22Rv1 (cell line): ENCODE measurements at regions not wholly inside any gene's neighbourhood (a gene's known extent, or its start where the extent isn't known, plus 50 kb on each side); places are given as distances from the start of the nearest gene placed in this dataset.

Source experiments
- H3K27ac ChIP-seq: fragments of 450-650 bp; 2 replicates; pipeline ENCODE4 v1.5.1; 2017
- CTCF ChIP-seq: fragments of 450-650 bp; IDR thresholded peaks from 2 replicates; pipeline ENCODE4 v1.5.1; 2017; ENCODE audit warnings: mild to moderate bottlenecking
- ZFX ChIP-seq: fragments of 450-650 bp; IDR thresholded peaks from 2 replicates; pipeline ENCODE4 v1.6.1; 2017; ENCODE audit warnings: antibody characterized with exemption, borderline replicate concordance

- TF ChIP-seq ZFX (no peak), CTCF (no peak)
- no peak overlapping the region for H3K27ac ChIP-seq
Measured at GRCh38 chr1:239891621-239892358, 199.9 kb upstream of the FMN2 start.

- TF ChIP-seq ZFX: no peak
- no peak for TF ChIP-seq CTCF
Measured at GRCh38 chr1:239892602-239893001, 199.1 kb upstream of the FMN2 start.

GRCh38 chr1:239893127-239893731 lies 198.5 kb upstream of the FMN2 start:
- 0 out of 2 replicates have a peak overlapping the region, but pooled peaks have one; percentile 19 for H3K27ac ChIP-seq
- no peak for TF ChIP-seq ZFX
- 0 out of 2 replicates have a peak, but pooled peaks have one; percentile 7 for TF ChIP-seq CTCF

More at GRCh38 chr1:239892602-239893001, 199.1 kb upstream of the FMN2 start:
- no peak overlapping the region for H3K27ac ChIP-seq

GRCh38 chr1:239896569-239896968 lies 195.1 kb upstream of the FMN2 start:
- TF ChIP-seq ZFX: no peak
- no peak for TF ChIP-seq CTCF
- H3K27ac ChIP-seq: no peak overlapping the region

GRCh38 chr1:239896980-239897379 lies 194.7 kb upstream of the FMN2 start:
- TF ChIP-seq CTCF (no peak), ZFX (no peak)
- H3K27ac ChIP-seq: no peak overlapping the region

GRCh38 chr1:239897458-239897857 lies 194.2 kb upstream of the FMN2 start:
- no peak overlapping the region for H3K27ac ChIP-seq
- TF ChIP-seq CTCF (no peak), ZFX (no peak)
